Gastroesophageal sphincter (tissue), 4 donors: ENCODE measurements at regions not wholly inside any gene's neighbourhood (a gene's known extent, or its start where the extent isn't known, plus 50 kb on each side); places are given as distances from the start of the nearest gene placed in this dataset.

Experiments
- ATAC-seq: fragments of 150-250 bp; one replicate; pipeline ENCODE4 v1.9.1; 2016; ENCODE audit warnings: mild to moderate bottlenecking, moderate library complexity
- H3K27ac ChIP-seq, 4 donors: fragments of 200-600 bp; sonication (generic) in 3 of 4; 1 replicate in 3 of 4; 2 replicates in 1 of 4; pipeline ENCODE4 v1.5.1; 2016 to 2019
- H3K27me3 ChIP-seq: fragments of 200-600 bp; sonication (generic); one replicate; pipeline ENCODE4 v1.5.1; 2019
- H3K36me3 ChIP-seq, 2 donors: fragments of 200-600 bp; sonication (generic); one replicate each; pipeline ENCODE4 v1.5.1; 2019; ENCODE audit warnings: control low read depth in 1 of 2
- H3K4me1 ChIP-seq, 3 donors: fragments of 200-600 bp; sonication (generic); 1 replicate in 2 of 3; 2 replicates in 1 of 3; pipeline ENCODE4 v1.5.1; 2016 to 2019; ENCODE audit warnings: control low read depth in 2 of 3
- H3K4me3 ChIP-seq, 2 donors: fragments of 200-600 bp; sonication (generic); one replicate each; pipeline ENCODE4 v1.5.1; 2019; ENCODE audit warnings: mild to moderate bottlenecking in 1 of 2, moderate library complexity in 1 of 2
- H3K9me3 ChIP-seq, 3 donors: fragments of 200-600 bp; sonication (generic); one replicate each; pipeline ENCODE4 v1.5.1; 2017 to 2019; ENCODE audit warnings: control low read depth in 2 of 3
- EP300 ChIP-seq: sonication (generic); formaldehyde crosslinking; IDR thresholded peaks from one replicate; pipeline ENCODE4 v1.6.1; 2017; ENCODE audit warnings: antibody characterized with exemption, mild to moderate bottlenecking
- POLR2A ChIP-seq, 2 donors: fragments of 450-650 bp; IDR thresholded peaks; one replicate each; pipeline ENCODE4 v1.6.1; 2017; ENCODE audit warnings: antibody characterized with exemption in 2 of 2, mild to moderate bottlenecking in 2 of 2, moderate library complexity in 1 of 2
- POLR2AphosphoS5 ChIP-seq: sonication (generic); formaldehyde crosslinking; IDR thresholded peaks from one replicate; pipeline ENCODE4 v1.6.1; 2017; ENCODE audit warnings: antibody characterized with exemption
- WGBS, 2 donors: methylation state at CpG; one replicate each; pipeline ENCODE4 v1.1.5; 2018; ENCODE audit warnings: low coverage in 1 of 2; 5-methylcytosine and 5-hydroxymethylcytosine counted together
- TF ChIP-seq, protein P1 (sequence below), 4 experiments: fragments of 200-600 bp in 2 of 4; fragments of 450-650 bp in 2 of 4; sonication (generic) in 1 of 4; IDR thresholded peaks; one replicate each; pipeline ENCODE4 v1.5.1; 2017 to 2019; ENCODE audit warnings: antibody characterized with exemption in 4 of 4, mild to moderate bottlenecking in 2 of 4, moderate library complexity in 2 of 4

DNA sequence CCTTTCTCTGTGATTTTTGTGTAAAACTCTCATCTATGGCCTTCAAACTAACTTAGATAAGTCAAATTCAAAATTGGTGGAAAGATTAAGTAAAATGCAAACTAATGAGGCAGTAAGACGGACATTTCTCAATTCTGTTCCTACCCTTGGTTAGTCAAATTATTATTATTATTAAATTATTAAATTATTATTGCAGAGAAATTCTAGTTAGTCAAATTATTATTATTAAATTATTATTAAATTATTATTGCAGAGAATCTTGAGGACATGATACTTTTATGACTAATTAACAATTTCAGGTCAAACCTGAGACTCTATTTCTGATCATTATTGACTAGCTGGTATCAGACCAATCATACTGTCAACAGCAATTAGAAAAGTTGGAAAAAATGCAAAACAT, 845.0 kb upstream of the NECTIN3 start:
- H3K9me3 ChIP-seq, result no peaks in the 10 kb centered on the region
- TF ChIP-seq, protein P1, sequence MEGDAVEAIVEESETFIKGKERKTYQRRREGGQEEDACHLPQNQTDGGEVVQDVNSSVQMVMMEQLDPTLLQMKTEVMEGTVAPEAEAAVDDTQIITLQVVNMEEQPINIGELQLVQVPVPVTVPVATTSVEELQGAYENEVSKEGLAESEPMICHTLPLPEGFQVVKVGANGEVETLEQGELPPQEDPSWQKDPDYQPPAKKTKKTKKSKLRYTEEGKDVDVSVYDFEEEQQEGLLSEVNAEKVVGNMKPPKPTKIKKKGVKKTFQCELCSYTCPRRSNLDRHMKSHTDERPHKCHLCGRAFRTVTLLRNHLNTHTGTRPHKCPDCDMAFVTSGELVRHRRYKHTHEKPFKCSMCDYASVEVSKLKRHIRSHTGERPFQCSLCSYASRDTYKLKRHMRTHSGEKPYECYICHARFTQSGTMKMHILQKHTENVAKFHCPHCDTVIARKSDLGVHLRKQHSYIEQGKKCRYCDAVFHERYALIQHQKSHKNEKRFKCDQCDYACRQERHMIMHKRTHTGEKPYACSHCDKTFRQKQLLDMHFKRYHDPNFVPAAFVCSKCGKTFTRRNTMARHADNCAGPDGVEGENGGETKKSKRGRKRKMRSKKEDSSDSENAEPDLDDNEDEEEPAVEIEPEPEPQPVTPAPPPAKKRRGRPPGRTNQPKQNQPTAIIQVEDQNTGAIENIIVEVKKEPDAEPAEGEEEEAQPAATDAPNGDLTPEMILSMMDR (IDR thresholded peaks at IDR 0.05), result no peak
- TF ChIP-seq EP300 (no peak), POLR2AphosphoS5 (no peak), POLR2A (IDR thresholded peaks at IDR 0.05) (no peak)
- no peak for ATAC-seq
- no peak overlapping the region for H3K4me3 ChIP-seq
- no peak overlapping the region for H3K27ac ChIP-seq
- H3K27me3 ChIP-seq, result no peaks in the 10 kb centered on the region
- 89 to 97% methylated on average over 1 of the region's 1 CpG for WGBS, 2 donors
- H3K36me3 ChIP-seq, result no peaks in the 10 kb centered on the region
- H3K4me1 ChIP-seq, result no peaks in the 10 kb centered on the region

DNA sequence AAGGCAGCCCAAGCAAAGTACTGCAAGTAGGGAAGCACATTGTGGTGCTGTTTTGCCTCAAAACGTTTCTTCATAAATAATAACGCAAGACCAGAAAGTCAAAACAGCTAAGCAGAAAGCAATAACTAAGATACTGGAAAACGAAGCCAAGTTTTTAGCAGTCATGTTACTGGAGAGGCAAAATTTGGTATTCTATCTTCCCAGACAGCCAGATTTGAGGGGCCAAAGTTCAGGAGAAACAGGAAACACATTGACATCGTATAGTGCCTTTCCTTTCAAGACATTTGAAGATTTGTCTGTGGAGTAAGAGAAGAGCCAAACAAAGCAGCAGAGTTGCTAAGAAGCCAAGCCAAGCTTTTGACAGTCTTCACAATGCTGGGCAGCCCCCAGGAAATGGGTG, 843.6 kb upstream of the NECTIN3 start:
- no peak for ATAC-seq
- Histone ChIP-seq H3K4me1 (no peaks in the 10 kb centered on the region), H3K27me3 (no peaks in the 10 kb centered on the region), H3K9me3 (no peaks in the 10 kb centered on the region), H3K27ac (no peak overlapping the region), H3K4me3 (no peak overlapping the region), H3K36me3 (no peaks in the 10 kb centered on the region)
- 44 to 46% methylated on average over 4 of the region's 4 CpGs for WGBS, 2 donors
- TF ChIP-seq EP300, result no peak
- TF ChIP-seq, protein P1 (IDR thresholded peaks at IDR 0.05), result no peak
- no peak for TF ChIP-seq POLR2A (IDR thresholded peaks at IDR 0.05)

DNA sequence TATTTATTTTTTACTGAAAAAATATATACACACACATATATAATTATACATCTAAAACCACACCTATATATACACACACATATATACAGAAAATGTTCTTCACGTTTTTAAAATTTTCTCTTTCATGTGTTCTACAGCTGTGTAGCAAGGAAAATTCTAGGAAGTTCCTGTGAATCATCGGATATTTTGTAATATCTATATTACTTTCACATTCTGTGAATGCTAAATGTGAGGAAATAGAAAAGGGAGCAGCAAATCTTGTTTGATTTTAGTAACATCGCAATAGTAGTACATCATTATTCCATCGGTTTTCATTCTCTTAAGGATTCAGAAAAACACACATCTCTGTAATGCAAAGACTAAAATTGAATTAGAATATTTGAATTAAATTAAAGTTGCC, 836.8 kb upstream of the NECTIN3 start:
- 80 to 93% methylated on average over 4 of the region's 4 CpGs for WGBS, 2 donors
- TF ChIP-seq, protein P1 (IDR thresholded peaks at IDR 0.05), result no peak
- TF ChIP-seq EP300, result no peak
- TF ChIP-seq POLR2AphosphoS5, result no peak
- no peak for TF ChIP-seq POLR2A (IDR thresholded peaks at IDR 0.05)
- Histone ChIP-seq H3K4me1 (no peaks in the 10 kb centered on the region), H3K27ac (no peak overlapping the region), H3K4me3 (no peak overlapping the region), H3K36me3 (no peaks in the 10 kb centered on the region), H3K9me3 (no peaks in the 10 kb centered on the region), H3K27me3 (no peaks in the 10 kb centered on the region)
- ATAC-seq, result no peak

DNA sequence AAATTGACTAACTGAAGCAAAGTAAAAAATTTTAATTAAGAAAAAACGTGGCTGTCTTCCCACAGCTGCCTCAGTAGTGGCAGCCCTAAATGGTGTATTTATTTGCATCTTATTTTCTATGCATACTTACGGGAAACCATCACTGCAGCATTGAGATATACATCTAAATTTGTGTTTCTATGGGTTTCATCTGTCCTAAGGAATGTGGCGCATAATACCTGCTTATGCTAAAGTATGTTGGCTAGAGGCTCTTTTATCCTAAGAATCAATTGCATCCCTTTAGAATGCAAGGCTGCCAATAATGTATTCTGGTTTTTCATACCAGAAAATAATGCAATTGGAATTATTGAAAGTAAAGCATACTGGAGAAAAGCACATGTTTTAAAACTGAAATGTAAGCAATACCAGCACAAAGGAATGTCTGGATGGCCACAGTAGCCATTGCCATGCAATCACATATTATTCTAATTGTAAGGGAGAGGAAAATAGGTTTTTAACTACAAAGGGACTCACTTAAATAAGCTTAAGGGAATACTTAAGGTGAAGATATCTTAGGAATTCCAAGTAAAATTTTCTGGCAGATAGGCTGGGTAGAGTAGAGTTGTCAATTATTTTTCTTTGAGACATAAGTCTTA, 834.5 kb upstream of the NECTIN3 start:
- Histone ChIP-seq H3K9me3 (no peaks in the 10 kb centered on the region), H3K4me3 (no peak overlapping the region), H3K4me1 (no peaks in the 10 kb centered on the region), H3K27ac (no peak overlapping the region), H3K27me3 (no peaks in the 10 kb centered on the region), H3K36me3 (no peaks in the 10 kb centered on the region)
- 69 to 73% methylated on average over 3 of the region's 3 CpGs for WGBS, 2 donors
- ATAC-seq, result no peak
- TF ChIP-seq EP300 (no peak), POLR2A (IDR thresholded peaks at IDR 0.05) (no peak), POLR2AphosphoS5 (no peak)
- TF ChIP-seq, protein P1 (IDR thresholded peaks at IDR 0.05), result no peak

DNA sequence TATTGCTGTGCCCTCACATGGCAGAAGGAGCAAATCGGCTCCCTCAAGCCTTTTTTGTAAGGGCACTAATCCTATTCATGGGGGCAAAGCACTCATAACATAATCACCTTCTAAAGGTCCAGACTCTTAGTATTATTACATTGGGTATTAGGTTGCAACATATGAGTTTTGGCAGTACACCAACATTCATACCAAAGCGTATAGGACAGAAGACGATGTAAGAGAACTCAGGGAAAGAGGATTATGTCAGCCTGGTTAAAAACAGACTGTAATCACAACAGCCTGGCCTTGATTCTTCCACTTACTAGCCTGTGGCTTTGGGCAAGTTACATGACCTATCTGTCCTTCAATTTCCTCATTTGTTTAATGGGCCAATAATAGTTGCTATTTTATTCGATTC, 828.5 kb upstream of the NECTIN3 start:
- TF ChIP-seq, protein P1 (IDR thresholded peaks at IDR 0.05), result no peak
- no peak for TF ChIP-seq EP300
- no peak for TF ChIP-seq POLR2A (IDR thresholded peaks at IDR 0.05)
- TF ChIP-seq POLR2AphosphoS5, result no peak
- no peak for ATAC-seq
- Histone ChIP-seq H3K4me1 (no peaks in the 10 kb centered on the region), H3K27me3 (no peaks in the 10 kb centered on the region), H3K36me3 (no peaks in the 10 kb centered on the region), H3K9me3 (no peaks in the 10 kb centered on the region), H3K27ac (no peak overlapping the region), H3K4me3 (no peak overlapping the region)
- WGBS, 2 donors, result 78 to 89% methylated on average over 2 to 3 of the region's 4 CpGs
